ENCODE measurements at regions not wholly inside any gene's neighbourhood (a gene's known extent, or its start where the extent isn't known, plus 50 kb on each side); places are given as distances from the start of the nearest gene placed in this dataset.

GRCh38 chr5:73232266-73233041 is 59.5 kb downstream of the TMEM174 start:
- H3K27ac ChIP-seq (ENCODE audit: low read depth, low read length): no peak overlapping the region
- H3K9me3 ChIP-seq (ENCODE audit: control insufficient read depth in 1 of 2, low read length in 2 of 2): no peaks in the 10 kb centered on the region
- peaks cover 66 to 68% of the 10 kb centered on the region in 2 donors for H3K27me3 ChIP-seq (ENCODE audit: control insufficient read depth in 1 of 2, insufficient read depth in 2 of 2, low read length in 2 of 2)
- H3K4me1 ChIP-seq (ENCODE audit: control insufficient read depth in 1 of 2, insufficient read depth in 2 of 2, low read length in 2 of 2): peaks cover 10 to 21% of the 10 kb centered on the region in 2 donors
- no peak overlapping the region for H3K9ac ChIP-seq (ENCODE audit: low read depth in 1 of 2, low read length in 2 of 2)
- no peaks in the 10 kb centered on the region for H3K36me3 ChIP-seq (ENCODE audit: control insufficient read depth in 1 of 2, insufficient read depth in 2 of 2, low read length in 2 of 2)
- no peak overlapping the region for H3K4me3 ChIP-seq (ENCODE audit: low read depth in 1 of 2, low read length in 2 of 2)

- Histone ChIP-seq H3K4me1 (ENCODE audit: control insufficient read depth in 1 of 2, insufficient read depth in 2 of 2, low read length in 2 of 2) (peaks cover 10 to 21% of the 10 kb centered on the region in 2 donors), H3K9me3 (ENCODE audit: control insufficient read depth in 1 of 2, low read length in 2 of 2) (no peaks in the 10 kb centered on the region), H3K27me3 (ENCODE audit: control insufficient read depth in 1 of 2, insufficient read depth in 2 of 2, low read length in 2 of 2) (peaks cover 63 to 71% of the 10 kb centered on the region in 2 donors), H3K27ac (ENCODE audit: low read depth, low read length) (no peak overlapping the region), H3K9ac (ENCODE audit: low read depth in 1 of 2, low read length in 2 of 2) (no peak overlapping the region), H3K36me3 (ENCODE audit: control insufficient read depth in 1 of 2, insufficient read depth in 2 of 2, low read length in 2 of 2) (no peaks in the 10 kb centered on the region), H3K4me3 (ENCODE audit: low read depth in 1 of 2, low read length in 2 of 2) (no peak overlapping the region)
These were observed 58.3 kb downstream of the TMEM174 start for GRCh38 chr5:73231246-73231778.

GRCh38 chr5:73230264-73231245 is 57.6 kb downstream of the TMEM174 start:
- no peak overlapping the region for H3K9ac ChIP-seq (ENCODE audit: low read depth in 1 of 2, low read length in 2 of 2)
- no peak overlapping the region for H3K4me3 ChIP-seq (ENCODE audit: low read depth in 1 of 2, low read length in 2 of 2)
- peaks cover 65 to 69% of the 10 kb centered on the region in 2 donors for H3K27me3 ChIP-seq (ENCODE audit: control insufficient read depth in 1 of 2, insufficient read depth in 2 of 2, low read length in 2 of 2)
- no peak overlapping the region for H3K27ac ChIP-seq (ENCODE audit: low read depth, low read length)
- H3K9me3 ChIP-seq (ENCODE audit: control insufficient read depth in 1 of 2, low read length in 2 of 2): no peaks in the 10 kb centered on the region
- peaks cover 10 to 21% of the 10 kb centered on the region in 2 donors for H3K4me1 ChIP-seq (ENCODE audit: control insufficient read depth in 1 of 2, insufficient read depth in 2 of 2, low read length in 2 of 2)
- no peaks in the 10 kb centered on the region for H3K36me3 ChIP-seq (ENCODE audit: control insufficient read depth in 1 of 2, insufficient read depth in 2 of 2, low read length in 2 of 2)

GRCh38 chr5:73229271-73229670 is 56.3 kb downstream of the TMEM174 start:
- no peaks in the 10 kb centered on the region for H3K9me3 ChIP-seq (ENCODE audit: control insufficient read depth in 1 of 2, low read length in 2 of 2)
- H3K27ac ChIP-seq (ENCODE audit: low read depth, low read length): no peak overlapping the region
- H3K9ac ChIP-seq (ENCODE audit: low read depth in 1 of 2, low read length in 2 of 2): no peak overlapping the region
- no peaks in the 10 kb centered on the region for H3K36me3 ChIP-seq (ENCODE audit: control insufficient read depth in 1 of 2, insufficient read depth in 2 of 2, low read length in 2 of 2)
- H3K4me3 ChIP-seq (ENCODE audit: low read depth in 1 of 2, low read length in 2 of 2): no peak overlapping the region
- H3K27me3 ChIP-seq (ENCODE audit: control insufficient read depth in 1 of 2, insufficient read depth in 2 of 2, low read length in 2 of 2): peaks cover 61 to 65% of the 10 kb centered on the region in 2 donors
- peaks cover 10 to 21% of the 10 kb centered on the region in 2 donors for H3K4me1 ChIP-seq (ENCODE audit: control insufficient read depth in 1 of 2, insufficient read depth in 2 of 2, low read length in 2 of 2)

- peaks cover 7 to 11% of the 10 kb centered on the region in 2 donors for H3K4me1 ChIP-seq (ENCODE audit: control insufficient read depth in 1 of 2, insufficient read depth in 2 of 2, low read length in 2 of 2)
- no peak overlapping the region for H3K27ac ChIP-seq (ENCODE audit: low read depth, low read length)
- H3K9ac ChIP-seq (ENCODE audit: low read depth in 1 of 2, low read length in 2 of 2): no peak overlapping the region
- no peaks in the 10 kb centered on the region for H3K9me3 ChIP-seq (ENCODE audit: control insufficient read depth in 1 of 2, low read length in 2 of 2)
- no peak overlapping the region for H3K4me3 ChIP-seq (ENCODE audit: low read depth in 1 of 2, low read length in 2 of 2)
- no peaks in the 10 kb centered on the region for H3K36me3 ChIP-seq (ENCODE audit: control insufficient read depth in 1 of 2, insufficient read depth in 2 of 2, low read length in 2 of 2)
- H3K27me3 ChIP-seq (ENCODE audit: control insufficient read depth in 1 of 2, insufficient read depth in 2 of 2, low read length in 2 of 2): peaks cover 51 to 57% of the 10 kb centered on the region in 2 donors
These were observed 55.1 kb downstream of the TMEM174 start for GRCh38 chr5:73228052-73228451.
